GM12873 (cell line): ENCODE measurements at regions not wholly inside any gene's neighbourhood (a gene's known extent, or its start where the extent isn't known, plus 50 kb on each side); places are given as distances from the start of the nearest gene placed in this dataset.

Experiments
- TF ChIP-seq, protein P1 (sequence below): IDR thresholded peaks from 2 replicates; pipeline ENCODE4 v1.5.1; 2012; ENCODE audit warnings: low read depth, mild to moderate bottlenecking, moderate library complexity, low read length, control low read depth; ENCODE audit not compliant: insufficient read depth; ENCODE audit errors: missing control alignments

DNA sequence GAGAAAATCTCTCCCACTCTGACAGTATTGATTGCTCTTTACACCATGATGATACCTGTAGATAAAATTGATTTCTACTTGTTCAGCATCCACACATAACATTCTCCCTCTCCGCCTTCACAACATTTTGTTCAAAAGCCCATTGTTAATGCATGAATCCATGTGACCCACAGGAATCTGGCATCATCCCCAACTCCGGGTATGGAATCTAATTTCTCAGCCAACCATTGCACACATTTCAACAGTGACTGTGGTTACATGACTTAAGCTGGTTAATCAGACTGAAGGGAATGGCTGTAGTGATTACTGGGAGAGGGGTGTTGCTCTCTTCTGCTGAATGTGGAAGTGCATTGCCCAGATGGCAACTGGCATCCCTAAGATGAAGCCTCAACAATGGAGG is 161.4 kb upstream of the C16orf82 start:
- TF ChIP-seq, protein P1, sequence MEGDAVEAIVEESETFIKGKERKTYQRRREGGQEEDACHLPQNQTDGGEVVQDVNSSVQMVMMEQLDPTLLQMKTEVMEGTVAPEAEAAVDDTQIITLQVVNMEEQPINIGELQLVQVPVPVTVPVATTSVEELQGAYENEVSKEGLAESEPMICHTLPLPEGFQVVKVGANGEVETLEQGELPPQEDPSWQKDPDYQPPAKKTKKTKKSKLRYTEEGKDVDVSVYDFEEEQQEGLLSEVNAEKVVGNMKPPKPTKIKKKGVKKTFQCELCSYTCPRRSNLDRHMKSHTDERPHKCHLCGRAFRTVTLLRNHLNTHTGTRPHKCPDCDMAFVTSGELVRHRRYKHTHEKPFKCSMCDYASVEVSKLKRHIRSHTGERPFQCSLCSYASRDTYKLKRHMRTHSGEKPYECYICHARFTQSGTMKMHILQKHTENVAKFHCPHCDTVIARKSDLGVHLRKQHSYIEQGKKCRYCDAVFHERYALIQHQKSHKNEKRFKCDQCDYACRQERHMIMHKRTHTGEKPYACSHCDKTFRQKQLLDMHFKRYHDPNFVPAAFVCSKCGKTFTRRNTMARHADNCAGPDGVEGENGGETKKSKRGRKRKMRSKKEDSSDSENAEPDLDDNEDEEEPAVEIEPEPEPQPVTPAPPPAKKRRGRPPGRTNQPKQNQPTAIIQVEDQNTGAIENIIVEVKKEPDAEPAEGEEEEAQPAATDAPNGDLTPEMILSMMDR, result no peak

DNA sequence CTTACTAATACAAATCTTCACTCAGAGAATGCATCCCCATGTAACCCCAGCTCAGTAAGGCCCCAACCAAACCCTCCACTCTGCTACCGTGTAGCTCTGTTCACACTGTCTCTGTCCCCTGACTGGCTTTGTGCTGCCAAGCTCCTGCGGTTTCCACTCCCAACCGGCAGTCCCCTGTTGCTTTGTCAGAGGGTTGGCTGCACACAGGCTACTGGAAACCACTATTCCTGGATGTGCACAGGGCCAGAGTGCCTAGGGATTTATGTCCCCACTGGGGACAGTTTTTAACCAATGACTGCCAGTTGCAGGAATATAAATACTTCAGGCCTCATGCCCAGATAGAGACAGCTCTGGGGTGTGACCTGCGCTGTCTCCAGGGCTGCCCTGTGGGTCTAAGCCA is 157.1 kb upstream of the C16orf82 start:
- TF ChIP-seq, protein P1, result no peak

DNA sequence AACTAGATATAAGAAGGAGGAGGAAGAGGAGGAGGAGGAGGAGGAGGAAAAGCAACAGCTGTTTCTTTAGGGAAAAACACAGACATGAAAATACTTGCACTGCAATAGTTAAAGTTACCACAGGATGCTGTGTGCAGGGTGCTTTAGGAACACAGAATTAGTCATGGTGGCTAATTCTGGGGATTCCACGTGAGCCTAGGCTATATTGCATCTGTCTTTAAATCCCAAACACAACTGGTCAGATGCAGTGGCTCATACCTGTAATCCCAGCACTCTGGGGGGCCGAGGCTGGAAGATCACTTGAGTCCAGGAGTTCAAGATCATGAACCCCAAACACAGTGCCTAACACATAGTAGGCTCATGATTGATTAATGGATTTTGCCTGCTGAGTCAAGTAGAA is 155.3 kb upstream of the C16orf82 start:
- TF ChIP-seq, protein P1, result no peak

DNA sequence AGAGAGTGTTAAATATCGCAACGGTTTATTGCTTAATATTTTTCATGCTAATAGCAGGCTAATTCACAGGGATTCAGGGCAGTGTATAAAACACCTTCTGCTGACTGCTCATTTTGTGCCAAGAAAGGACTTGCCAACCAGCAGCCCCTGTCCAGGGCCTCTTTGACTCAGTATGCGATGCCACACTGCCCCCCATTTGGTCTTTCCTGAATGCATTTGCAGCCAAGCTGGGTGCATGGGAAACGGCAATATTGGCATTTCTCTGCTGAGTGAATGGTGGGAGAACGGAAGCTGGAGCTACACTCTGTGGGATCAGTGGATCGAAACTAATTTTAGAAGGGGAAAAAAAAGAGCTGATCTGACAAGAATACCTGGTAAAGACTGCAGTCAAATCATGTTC is 152.9 kb upstream of the C16orf82 start:
- TF ChIP-seq, protein P1, result no peak

DNA sequence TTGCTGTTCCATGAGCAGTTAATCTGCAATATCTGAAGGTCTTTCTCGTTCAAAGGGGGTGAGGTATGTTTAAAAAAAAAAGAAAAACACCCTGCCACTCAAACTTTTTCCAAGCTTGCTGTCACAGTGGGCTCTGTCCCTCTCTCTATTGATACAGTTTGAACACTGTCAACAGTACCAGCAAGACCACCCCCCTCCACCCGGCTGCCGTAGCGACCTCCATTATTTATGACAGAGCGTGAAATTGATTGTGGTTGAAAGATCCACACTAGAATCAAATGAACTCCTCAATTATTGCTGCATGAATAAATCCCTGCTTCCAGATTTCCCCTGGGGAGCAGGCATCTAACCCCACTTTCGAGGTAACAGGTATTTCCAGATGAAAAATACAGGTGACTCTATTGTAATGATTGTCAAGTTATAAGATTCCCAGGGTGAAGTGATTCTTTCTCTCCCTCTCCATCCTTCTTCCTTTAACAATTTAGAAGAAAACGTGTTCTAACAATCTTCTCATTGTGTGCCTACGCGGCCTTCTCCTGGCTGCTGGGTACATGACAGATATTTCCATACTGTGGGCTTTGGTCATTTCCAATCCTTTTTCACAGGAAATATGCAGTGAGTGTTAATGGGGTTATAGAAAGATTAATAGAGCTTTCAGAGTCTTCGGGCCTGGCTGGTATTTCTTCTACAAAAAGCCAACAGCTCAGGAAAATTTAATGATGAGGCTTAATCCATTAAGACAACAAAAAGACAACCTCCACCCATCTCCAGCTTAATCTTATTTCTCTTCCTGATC is 135.7 kb upstream of the C16orf82 start:
- TF ChIP-seq, protein P1, result no peak

DNA sequence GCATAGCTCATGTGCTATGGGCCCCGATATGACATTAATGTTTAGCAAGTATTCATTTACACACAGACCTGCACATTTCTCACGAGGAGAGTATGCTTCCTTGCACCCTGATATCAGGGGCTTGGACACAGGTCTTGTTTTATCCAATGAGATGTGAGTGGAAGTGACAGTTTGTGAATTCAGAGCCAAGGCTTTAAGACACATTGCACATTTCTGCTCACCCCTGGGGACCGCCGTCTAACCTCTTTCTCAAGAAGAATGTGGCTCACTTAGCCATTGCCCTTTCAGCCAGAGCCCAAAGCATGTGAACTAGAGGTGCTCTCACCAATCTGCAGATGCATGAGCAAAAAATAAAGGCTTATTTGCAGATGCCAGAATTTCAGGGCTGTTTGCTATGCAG is 116.1 kb upstream of the C16orf82 start:
- TF ChIP-seq, protein P1, result no peak

DNA sequence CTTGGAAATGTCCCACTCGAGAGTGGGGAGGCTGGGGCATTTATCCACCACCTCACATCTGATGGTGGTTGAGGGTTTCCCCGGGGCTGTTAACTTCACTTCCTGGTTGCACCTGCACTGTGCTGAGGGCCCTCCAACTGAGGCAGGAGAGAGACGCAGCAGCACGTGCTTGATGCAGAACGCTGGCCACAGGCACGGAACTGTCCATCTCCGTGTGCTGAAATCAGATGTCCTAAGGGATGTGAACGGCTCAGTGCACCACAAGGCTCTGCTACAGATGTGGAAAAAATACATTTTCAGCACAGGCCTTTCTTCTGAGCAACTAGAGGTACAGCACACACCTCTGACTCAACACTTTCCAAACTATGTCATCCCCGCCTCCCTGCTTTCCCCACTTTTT is 114.8 kb upstream of the C16orf82 start:
- TF ChIP-seq, protein P1, result no peak

DNA sequence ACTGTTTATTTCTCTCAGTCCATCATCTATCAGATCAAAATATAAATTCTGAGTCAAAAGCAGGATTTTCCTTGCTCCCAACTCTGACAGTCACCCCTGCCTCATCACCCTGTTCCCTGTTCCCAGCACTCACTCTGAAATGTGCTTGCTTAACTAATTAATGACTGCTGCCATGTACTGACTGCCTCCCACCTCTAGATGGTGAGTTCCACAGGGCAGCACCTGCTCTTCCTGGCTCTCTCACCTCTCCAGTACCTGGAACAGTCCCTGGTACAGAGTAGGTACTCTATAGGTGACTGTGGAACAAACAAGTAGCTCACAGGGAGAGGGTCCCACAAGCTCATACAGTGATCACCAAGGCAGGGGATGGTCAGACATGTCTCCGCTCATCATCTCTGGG is 114.3 kb upstream of the C16orf82 start:
- TF ChIP-seq, protein P1, result no peak
